ENCODE measurements at regions not wholly inside any gene's neighbourhood (a gene's known extent, or its start where the extent isn't known, plus 50 kb on each side); places are given as distances from the start of the nearest gene placed in this dataset.

DNA sequence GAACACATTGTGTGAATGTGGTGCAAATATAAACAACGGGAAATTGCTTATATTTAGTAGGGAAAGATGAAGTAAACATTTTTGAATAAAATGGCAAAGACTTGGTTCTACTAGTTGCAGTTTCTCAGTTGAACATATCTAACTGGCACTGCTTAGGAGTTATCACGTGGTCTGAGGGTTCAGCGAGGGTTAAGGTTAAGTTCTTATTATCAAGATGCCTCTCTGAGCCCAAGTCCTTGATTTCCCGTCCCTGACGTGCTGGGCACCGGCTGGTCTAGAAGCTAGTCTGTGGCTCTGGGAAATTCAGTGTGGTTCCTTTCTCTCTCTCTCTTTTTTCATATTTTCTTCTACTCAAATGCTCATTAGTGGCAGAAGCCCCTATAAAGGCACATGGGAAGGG is 81.6 kb upstream of the PITX1 start:
- no peaks in the 10 kb centered on the region for H3K9me3 ChIP-seq (ENCODE audit: severe bottlenecking)
- ATAC-seq (ENCODE audit: low read depth) (no peak), DNase-seq (ENCODE audit: low spot score) (no peak)
- no peaks in the 10 kb centered on the region for H3K27me3 ChIP-seq (ENCODE audit: insufficient read depth, poor library complexity, severe bottlenecking)
- no peak overlapping the region for H3K27ac ChIP-seq (ENCODE audit: poor library complexity, severe bottlenecking)
- no peak overlapping the region for H3K4me3 ChIP-seq (ENCODE audit: severe bottlenecking)
- H3K36me3 ChIP-seq (ENCODE audit: low read depth) = no peaks in the 10 kb centered on the region
- H3K4me1 ChIP-seq (ENCODE audit: insufficient read depth, poor library complexity, severe bottlenecking) = peaks cover 18% of the 10 kb centered on the region
- TF ChIP-seq CTCF (IDR thresholded peaks at IDR 0.05; ENCODE audit: poor library complexity, severe bottlenecking) = no peak

GRCh38 chr5:135114759-135115158 is 80.7 kb upstream of the PITX1 start:
- Histone ChIP-seq H3K4me3 (ENCODE audit: severe bottlenecking) (no peak overlapping the region), H3K9me3 (ENCODE audit: severe bottlenecking) (no peaks in the 10 kb centered on the region), H3K27me3 (ENCODE audit: insufficient read depth, poor library complexity, severe bottlenecking) (no peaks in the 10 kb centered on the region), H3K36me3 (ENCODE audit: low read depth) (no peaks in the 10 kb centered on the region), H3K27ac (ENCODE audit: poor library complexity, severe bottlenecking) (no peak overlapping the region), H3K4me1 (ENCODE audit: insufficient read depth, poor library complexity, severe bottlenecking) (peaks cover 18% of the 10 kb centered on the region)
- ATAC-seq (ENCODE audit: low read depth) = no peak
- no peak for TF ChIP-seq CTCF (IDR thresholded peaks at IDR 0.05; ENCODE audit: poor library complexity, severe bottlenecking)
- no peak for DNase-seq (ENCODE audit: low spot score)

DNA sequence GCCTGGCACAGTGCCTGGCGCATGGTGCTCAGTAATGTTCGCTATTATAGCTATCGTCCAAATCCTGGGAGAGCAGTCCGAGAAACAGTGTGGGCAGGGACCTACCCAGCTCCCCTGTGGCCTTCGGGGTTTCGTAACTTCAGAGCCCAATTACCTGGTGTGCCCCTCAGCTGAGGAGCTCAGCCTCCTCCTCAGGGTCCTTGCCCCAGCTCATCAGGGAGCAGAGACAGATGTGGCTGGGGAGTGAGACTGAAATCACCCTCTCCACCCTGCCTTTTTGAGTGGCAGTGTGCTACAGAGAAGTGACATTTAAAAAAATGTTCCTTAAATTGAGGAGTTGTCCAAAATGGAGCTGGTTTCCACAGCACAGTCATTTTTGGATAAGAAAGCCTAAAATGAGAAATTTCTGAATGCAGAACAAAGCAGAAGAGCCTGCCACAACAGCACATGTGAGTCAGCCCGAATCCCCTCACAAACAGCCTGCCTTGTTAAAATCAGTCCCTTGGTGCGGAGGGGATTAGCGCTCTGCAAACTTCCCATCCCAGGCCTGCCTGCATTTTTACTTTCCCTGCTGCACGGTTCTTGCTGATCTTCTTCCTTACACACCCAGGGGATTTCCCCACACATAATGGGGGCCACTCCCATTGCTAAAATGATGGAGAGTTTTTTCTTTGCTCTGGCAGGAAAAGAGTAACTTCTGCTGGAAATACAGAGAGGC is 78.1 kb upstream of the PITX1 start:
- no peak for TF ChIP-seq CTCF (IDR thresholded peaks at IDR 0.05; ENCODE audit: poor library complexity, severe bottlenecking)
- ATAC-seq (ENCODE audit: low read depth) (no peak), DNase-seq (ENCODE audit: low spot score) (no peak)
- Histone ChIP-seq H3K27ac (ENCODE audit: poor library complexity, severe bottlenecking) (no peak overlapping the region), H3K9me3 (ENCODE audit: severe bottlenecking) (no peaks in the 10 kb centered on the region), H3K36me3 (ENCODE audit: low read depth) (no peaks in the 10 kb centered on the region), H3K4me3 (ENCODE audit: severe bottlenecking) (no peak overlapping the region), H3K27me3 (ENCODE audit: insufficient read depth, poor library complexity, severe bottlenecking) (no peaks in the 10 kb centered on the region), H3K4me1 (ENCODE audit: insufficient read depth, poor library complexity, severe bottlenecking) (peaks cover 20% of the 10 kb centered on the region)

- TF ChIP-seq CTCF (IDR thresholded peaks at IDR 0.05; ENCODE audit: poor library complexity, severe bottlenecking) = no peak
- DNase-seq (ENCODE audit: low spot score) = no peak
- Histone ChIP-seq H3K4me3 (ENCODE audit: severe bottlenecking) (no peak overlapping the region), H3K4me1 (ENCODE audit: insufficient read depth, poor library complexity, severe bottlenecking) (peaks cover 32% of the 10 kb centered on the region), H3K36me3 (ENCODE audit: low read depth) (no peaks in the 10 kb centered on the region), H3K27me3 (ENCODE audit: insufficient read depth, poor library complexity, severe bottlenecking) (no peaks in the 10 kb centered on the region), H3K27ac (ENCODE audit: poor library complexity, severe bottlenecking) (no peak overlapping the region), H3K9me3 (ENCODE audit: severe bottlenecking) (no peaks in the 10 kb centered on the region)
- peak; percentile 60 for ATAC-seq (ENCODE audit: low read depth)
Measured at GRCh38 chr5:135110785-135111596, 77.0 kb upstream of the PITX1 start.

GRCh38 chr5:135108992-135109391 is 75.0 kb upstream of the PITX1 start:
- ATAC-seq (ENCODE audit: low read depth) (no peak), DNase-seq (ENCODE audit: low spot score) (no peak)
- no peak overlapping the region for H3K4me3 ChIP-seq (ENCODE audit: severe bottlenecking)
- no peak for TF ChIP-seq CTCF (IDR thresholded peaks at IDR 0.05; ENCODE audit: poor library complexity, severe bottlenecking)
- H3K27me3 ChIP-seq (ENCODE audit: insufficient read depth, poor library complexity, severe bottlenecking) = no peaks in the 10 kb centered on the region
- H3K36me3 ChIP-seq (ENCODE audit: low read depth) = no peaks in the 10 kb centered on the region
- peaks cover 32% of the 10 kb centered on the region for H3K4me1 ChIP-seq (ENCODE audit: insufficient read depth, poor library complexity, severe bottlenecking)
- H3K27ac ChIP-seq (ENCODE audit: poor library complexity, severe bottlenecking) = no peak overlapping the region
- H3K9me3 ChIP-seq (ENCODE audit: severe bottlenecking) = no peaks in the 10 kb centered on the region

Data from RWPE2 (cell line).